ENCODE measurements at regions not wholly inside any gene's neighbourhood (a gene's known extent, or its start where the extent isn't known, plus 50 kb on each side); places are given as distances from the start of the nearest gene placed in this dataset.

- H2AFZ ChIP-seq (ENCODE audit: low read depth, low read length, severe bottlenecking) = no peak overlapping the region
- H3K4me3 ChIP-seq (ENCODE audit: insufficient read depth, low read length, poor library complexity, severe bottlenecking) = no peak overlapping the region
- H3F3A ChIP-seq (ENCODE audit: insufficient read depth) = no peaks in the 10 kb centered on the region
- H3K9ac ChIP-seq (ENCODE audit: low read length) = no peak overlapping the region
- H3K27ac ChIP-seq (ENCODE audit: low read depth, low read length) = no peak overlapping the region
- H3K36me3 ChIP-seq (ENCODE audit: low read length) = no peaks in the 10 kb centered on the region
- no peaks in the 10 kb centered on the region for H3K9me2 ChIP-seq (replicated peaks; ENCODE audit: insufficient read depth, low read length)
- no peak overlapping the region for H3K4me2 ChIP-seq (ENCODE audit: low read depth, low read length, poor library complexity, severe bottlenecking)
- H3K9me3 ChIP-seq (ENCODE audit: insufficient read depth, low read length) = no peaks in the 10 kb centered on the region
- no peaks in the 10 kb centered on the region for H3K79me2 ChIP-seq (ENCODE audit: insufficient read depth, low read length)
- TF ChIP-seq, protein P1, sequence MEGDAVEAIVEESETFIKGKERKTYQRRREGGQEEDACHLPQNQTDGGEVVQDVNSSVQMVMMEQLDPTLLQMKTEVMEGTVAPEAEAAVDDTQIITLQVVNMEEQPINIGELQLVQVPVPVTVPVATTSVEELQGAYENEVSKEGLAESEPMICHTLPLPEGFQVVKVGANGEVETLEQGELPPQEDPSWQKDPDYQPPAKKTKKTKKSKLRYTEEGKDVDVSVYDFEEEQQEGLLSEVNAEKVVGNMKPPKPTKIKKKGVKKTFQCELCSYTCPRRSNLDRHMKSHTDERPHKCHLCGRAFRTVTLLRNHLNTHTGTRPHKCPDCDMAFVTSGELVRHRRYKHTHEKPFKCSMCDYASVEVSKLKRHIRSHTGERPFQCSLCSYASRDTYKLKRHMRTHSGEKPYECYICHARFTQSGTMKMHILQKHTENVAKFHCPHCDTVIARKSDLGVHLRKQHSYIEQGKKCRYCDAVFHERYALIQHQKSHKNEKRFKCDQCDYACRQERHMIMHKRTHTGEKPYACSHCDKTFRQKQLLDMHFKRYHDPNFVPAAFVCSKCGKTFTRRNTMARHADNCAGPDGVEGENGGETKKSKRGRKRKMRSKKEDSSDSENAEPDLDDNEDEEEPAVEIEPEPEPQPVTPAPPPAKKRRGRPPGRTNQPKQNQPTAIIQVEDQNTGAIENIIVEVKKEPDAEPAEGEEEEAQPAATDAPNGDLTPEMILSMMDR (IDR thresholded peaks at IDR 0.05; ENCODE audit: insufficient read depth, low read length, poor library complexity, severe bottlenecking) = no peak
- TF ChIP-seq EZH2phosphoT487 (conservative IDR thresholded peaks at IDR 0.05; ENCODE audit: low read length) = no peak
- no peaks in the 10 kb centered on the region for H4K20me1 ChIP-seq (ENCODE audit: low read depth, low read length)
- H3K27me3 ChIP-seq (ENCODE audit: low read length) = no peaks in the 10 kb centered on the region
Measured at GRCh38 chr1:218616681-218617080, 271.5 kb downstream of the TGFB2 start.

DNA sequence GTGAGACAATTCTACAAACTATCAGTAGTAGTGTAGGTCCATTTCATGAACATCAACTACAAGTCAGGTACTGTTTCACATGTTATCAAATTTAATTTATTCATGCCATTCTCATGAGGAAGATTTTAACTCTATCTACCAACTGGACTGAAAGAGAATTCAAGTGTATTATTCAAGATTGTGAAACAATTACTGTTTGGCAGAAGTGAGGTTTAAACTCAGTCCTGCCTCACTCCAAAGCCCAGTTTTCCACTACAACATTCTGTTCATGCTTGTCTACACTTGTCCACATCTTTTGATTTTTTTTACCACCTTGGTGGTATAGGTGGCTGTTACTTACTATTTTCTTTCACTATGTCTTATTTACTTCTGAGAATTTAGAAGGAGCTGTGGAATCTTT is 272.9 kb downstream of the TGFB2 start:
- no peaks in the 10 kb centered on the region for H4K20me1 ChIP-seq (ENCODE audit: low read depth, low read length)
- no peak overlapping the region for H3K27ac ChIP-seq (ENCODE audit: low read depth, low read length)
- no peaks in the 10 kb centered on the region for H3K9me2 ChIP-seq (replicated peaks; ENCODE audit: insufficient read depth, low read length)
- no peak for TF ChIP-seq EZH2phosphoT487 (conservative IDR thresholded peaks at IDR 0.05; ENCODE audit: low read length)
- no peaks in the 10 kb centered on the region for H3K27me3 ChIP-seq (ENCODE audit: low read length)
- no peak overlapping the region for H3K4me3 ChIP-seq (ENCODE audit: insufficient read depth, low read length, poor library complexity, severe bottlenecking)
- H3K9ac ChIP-seq (ENCODE audit: low read length) = no peak overlapping the region
- no peak overlapping the region for H2AFZ ChIP-seq (ENCODE audit: low read depth, low read length, severe bottlenecking)
- no peaks in the 10 kb centered on the region for H3K36me3 ChIP-seq (ENCODE audit: low read length)
- no peaks in the 10 kb centered on the region for H3K79me2 ChIP-seq (ENCODE audit: insufficient read depth, low read length)
- no peaks in the 10 kb centered on the region for H3F3A ChIP-seq (ENCODE audit: insufficient read depth)
- no peaks in the 10 kb centered on the region for H3K9me3 ChIP-seq (ENCODE audit: insufficient read depth, low read length)
- no peak overlapping the region for H3K4me2 ChIP-seq (ENCODE audit: low read depth, low read length, poor library complexity, severe bottlenecking)

DNA sequence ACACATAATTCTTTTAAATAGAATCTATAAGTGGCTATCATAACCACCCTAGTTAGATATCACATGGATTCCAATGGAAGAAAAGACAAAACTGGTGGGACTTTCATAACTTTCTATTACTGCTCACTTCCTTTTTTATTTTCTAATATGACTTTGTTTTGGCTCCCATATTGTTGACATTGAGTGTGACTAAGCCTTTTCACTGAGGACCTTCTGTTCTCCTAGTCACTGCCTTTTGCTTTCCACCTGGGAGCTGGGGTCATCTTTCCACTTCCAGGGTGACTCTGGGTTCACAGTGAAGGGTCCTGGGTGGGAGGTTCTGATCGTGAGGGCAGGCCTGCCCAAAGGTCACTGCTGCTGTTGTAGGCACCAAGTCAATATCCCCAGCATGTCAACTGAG is 275.8 kb downstream of the TGFB2 start:
- TF ChIP-seq, protein P1 (IDR thresholded peaks at IDR 0.05; ENCODE audit: insufficient read depth, low read length, poor library complexity, severe bottlenecking) = no peak
- Histone ChIP-seq H3K4me3 (ENCODE audit: insufficient read depth, low read length, poor library complexity, severe bottlenecking) (no peak overlapping the region), H3K27ac (ENCODE audit: low read depth, low read length) (no peak overlapping the region)

GRCh38 chr1:218624052-218624451 is 278.9 kb downstream of the TGFB2 start:
- H3K4me2 ChIP-seq (ENCODE audit: low read depth, low read length, poor library complexity, severe bottlenecking) = no peak overlapping the region
- H4K20me1 ChIP-seq (ENCODE audit: low read depth, low read length) = no peaks in the 10 kb centered on the region
- H3K27ac ChIP-seq (ENCODE audit: low read depth, low read length) = no peak overlapping the region
- TF ChIP-seq EZH2phosphoT487 (conservative IDR thresholded peaks at IDR 0.05; ENCODE audit: low read length) = no peak
- TF ChIP-seq, protein P1 (IDR thresholded peaks at IDR 0.05; ENCODE audit: insufficient read depth, low read length, poor library complexity, severe bottlenecking) = no peak
- H2AFZ ChIP-seq (ENCODE audit: low read depth, low read length, severe bottlenecking) = no peak overlapping the region
- H3K9ac ChIP-seq (ENCODE audit: low read length) = no peak overlapping the region
- H3K79me2 ChIP-seq (ENCODE audit: insufficient read depth, low read length) = no peaks in the 10 kb centered on the region
- no peaks in the 10 kb centered on the region for H3K27me3 ChIP-seq (ENCODE audit: low read length)
- H3K36me3 ChIP-seq (ENCODE audit: low read length) = no peaks in the 10 kb centered on the region
- H3K9me3 ChIP-seq (ENCODE audit: insufficient read depth, low read length) = no peaks in the 10 kb centered on the region
- H3K9me2 ChIP-seq (replicated peaks; ENCODE audit: insufficient read depth, low read length) = no peaks in the 10 kb centered on the region
- H3F3A ChIP-seq (ENCODE audit: insufficient read depth) = no peaks in the 10 kb centered on the region
- no peak overlapping the region for H3K4me3 ChIP-seq (ENCODE audit: insufficient read depth, low read length, poor library complexity, severe bottlenecking)

More for the DNA sequence above, 275.8 kb downstream of the TGFB2 start:
- no peaks in the 10 kb centered on the region for H3K79me2 ChIP-seq (ENCODE audit: insufficient read depth, low read length)
- H3K36me3 ChIP-seq (ENCODE audit: low read length) = no peaks in the 10 kb centered on the region
- no peak overlapping the region for H3K4me2 ChIP-seq (ENCODE audit: low read depth, low read length, poor library complexity, severe bottlenecking)
- H4K20me1 ChIP-seq (ENCODE audit: low read depth, low read length) = no peaks in the 10 kb centered on the region
- H3K27me3 ChIP-seq (ENCODE audit: low read length) = no peaks in the 10 kb centered on the region
- H3K9me2 ChIP-seq (replicated peaks; ENCODE audit: insufficient read depth, low read length) = no peaks in the 10 kb centered on the region
- no peaks in the 10 kb centered on the region for H3K9me3 ChIP-seq (ENCODE audit: insufficient read depth, low read length)
- H3F3A ChIP-seq (ENCODE audit: insufficient read depth) = no peaks in the 10 kb centered on the region
- no peak overlapping the region for H3K9ac ChIP-seq (ENCODE audit: low read length)
- no peak overlapping the region for H2AFZ ChIP-seq (ENCODE audit: low read depth, low read length, severe bottlenecking)
